ENCODE measurements at regions not wholly inside any gene's neighbourhood (a gene's known extent, or its start where the extent isn't known, plus 50 kb on each side); places are given as distances from the start of the nearest gene placed in this dataset.
"Not testable (repeated sequence)": the region's sequence is repeated elsewhere in the genome, so short reads cannot be mapped to it uniquely, and the experiment has no call there.

DNA sequence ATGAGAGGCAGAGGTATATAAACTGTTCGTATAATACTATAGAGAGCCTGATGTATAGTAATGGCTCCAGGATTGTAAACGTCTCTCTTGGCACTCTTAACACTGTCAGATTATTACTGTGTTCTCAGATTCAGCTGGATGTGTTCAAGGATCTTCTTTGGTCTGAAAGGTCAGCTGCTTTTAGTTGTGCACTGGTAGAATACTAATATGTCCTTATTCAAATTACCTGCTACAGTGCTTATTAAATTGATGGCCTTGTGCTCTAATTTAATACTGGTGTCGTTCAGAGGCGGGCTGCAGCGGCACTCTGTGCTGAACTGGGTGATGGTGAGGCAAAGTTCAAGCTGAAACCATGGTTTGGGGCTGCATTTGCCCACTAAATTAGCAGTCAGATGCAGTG lies 216.7 kb upstream of the ARRDC3 start:
- DNase-seq (ENCODE audit: low spot score), result no peak
- TF ChIP-seq CTCF (IDR thresholded peaks at IDR 0.05; ENCODE audit: extremely low read depth, missing control alignments), result no peak

- no peak for DNase-seq (ENCODE audit: low spot score)
- no peak for TF ChIP-seq CTCF (IDR thresholded peaks at IDR 0.05; ENCODE audit: extremely low read depth, missing control alignments)
Measured at GRCh38 chr5:91598216-91598615, 215.1 kb upstream of the ARRDC3 start.

GRCh38 chr5:91595424-91595823 lies 212.3 kb upstream of the ARRDC3 start:
- no peak for DNase-seq (ENCODE audit: low spot score)

DNA sequence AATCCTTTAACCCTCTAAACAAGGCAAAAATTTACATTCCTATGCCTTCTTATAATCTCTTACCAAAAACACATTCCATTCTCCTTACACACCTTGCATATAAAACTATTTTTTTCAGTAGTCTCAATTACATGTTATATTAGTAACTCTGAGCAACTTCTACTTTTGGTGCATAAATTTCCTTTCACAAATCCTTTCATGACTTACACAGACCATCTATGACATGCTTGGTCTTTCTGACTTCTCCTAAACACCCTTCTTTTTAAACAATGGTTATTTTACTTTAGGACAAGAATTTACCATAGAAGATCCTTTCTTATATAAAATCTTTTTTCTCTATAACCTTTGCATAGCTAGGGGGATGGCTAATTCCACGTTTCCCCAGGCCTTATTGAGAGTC lies 208.0 kb upstream of the ARRDC3 start:
- DNase-seq (ENCODE audit: low spot score), result no peak
- TF ChIP-seq CTCF (IDR thresholded peaks at IDR 0.05; ENCODE audit: extremely low read depth, missing control alignments), result no peak

More at GRCh38 chr5:91595424-91595823, 212.3 kb upstream of the ARRDC3 start:
- no peak for TF ChIP-seq CTCF (IDR thresholded peaks at IDR 0.05; ENCODE audit: extremely low read depth, missing control alignments)

DNA sequence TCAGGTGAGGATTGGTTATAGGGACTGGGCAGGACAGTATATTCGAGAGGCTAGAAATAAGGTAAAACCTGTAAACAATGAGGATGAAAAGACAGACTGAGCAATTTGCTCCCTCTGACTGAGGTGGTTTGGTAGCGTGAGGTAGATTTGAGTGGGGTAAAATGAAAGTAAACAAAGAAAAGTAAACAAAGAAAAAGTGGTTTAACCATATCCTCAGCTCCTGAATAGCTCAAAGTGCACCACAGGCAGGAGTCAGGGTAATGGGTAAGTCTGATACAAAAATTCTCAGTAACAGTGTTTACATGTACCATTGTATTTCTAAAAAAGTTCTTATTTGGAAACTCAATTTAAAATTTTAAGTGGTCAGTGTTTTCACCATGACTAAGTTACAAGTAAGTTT lies 203.1 kb upstream of the ARRDC3 start:
- no peak for DNase-seq (ENCODE audit: low spot score)
- TF ChIP-seq CTCF (IDR thresholded peaks at IDR 0.05; ENCODE audit: extremely low read depth, missing control alignments), result no peak

DNA sequence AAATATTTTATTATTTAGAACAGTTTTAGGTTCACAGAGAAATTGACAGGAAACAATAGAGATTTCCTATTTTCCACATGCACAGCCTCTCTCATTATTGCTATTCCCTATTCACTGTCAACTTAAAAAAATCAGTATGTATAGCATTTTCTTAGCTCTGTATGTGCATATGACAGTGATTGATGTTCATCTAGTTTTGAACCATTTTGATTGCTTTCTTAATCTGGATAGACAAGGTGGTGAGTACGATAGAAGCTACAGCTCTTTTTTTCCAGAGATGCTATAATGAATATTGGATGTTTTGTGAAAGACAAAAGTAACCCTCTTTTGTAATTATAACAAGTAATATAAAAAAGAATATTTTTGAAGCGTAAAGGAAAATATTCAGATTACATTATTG lies 201.2 kb upstream of the ARRDC3 start:
- DNase-seq (ENCODE audit: low spot score), result no peak
- TF ChIP-seq CTCF (IDR thresholded peaks at IDR 0.05; ENCODE audit: extremely low read depth, missing control alignments), result no peak

DNA sequence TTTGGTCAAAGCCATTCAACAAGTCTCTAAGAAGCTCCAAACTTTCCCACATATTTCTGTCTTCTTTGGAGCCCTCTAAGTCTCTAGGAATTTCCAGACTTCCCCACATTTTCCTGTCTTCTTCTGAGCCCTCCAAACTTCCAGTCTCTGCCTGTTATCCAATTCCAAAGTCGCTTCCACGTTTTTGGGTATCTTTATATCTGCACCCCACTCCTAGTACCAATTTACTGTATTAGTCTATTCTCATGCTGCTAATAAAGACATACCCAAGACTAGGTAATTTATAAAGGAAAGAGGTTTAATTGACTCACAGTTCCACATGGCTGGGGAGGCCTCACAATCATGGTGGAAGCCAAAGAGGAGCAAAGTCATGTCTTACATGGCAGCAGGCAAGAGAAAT lies 182.9 kb upstream of the ARRDC3 start:
- DNase-seq (ENCODE audit: low spot score), result not testable (repeated sequence)

- DNase-seq (ENCODE audit: low spot score), result no peak
Measured at GRCh38 chr5:91562922-91563321, 179.8 kb upstream of the ARRDC3 start.

More at GRCh38 chr5:91562922-91563321, 179.8 kb upstream of the ARRDC3 start:
- TF ChIP-seq CTCF (IDR thresholded peaks at IDR 0.05; ENCODE audit: extremely low read depth, missing control alignments), result no peak

All from GM20000 (cell line).